AG04449 (cell line): ENCODE measurements at regions not wholly inside any gene's neighbourhood (a gene's known extent, or its start where the extent isn't known, plus 50 kb on each side); places are given as distances from the start of the nearest gene placed in this dataset.

Experiments
- CTCF ChIA-PET: fragments of 350-600 bp; formaldehyde crosslinking; extraction: SDS; loops from one replicate; lab custom pipeline; 2021; ENCODE audit warnings: antibody characterized with exemption; lab: Yijun Ruan, JAX
- POLR2A ChIA-PET: fragments of 400-600, 350-600 bp; formaldehyde crosslinking; extraction: SDS; loops from one replicate; lab custom pipeline; 2020; ENCODE audit warnings: antibody characterized with exemption, inconsistent platforms; lab: Yijun Ruan, JAX
- DNase-seq: peaks from one replicate; pipeline ENCODE4 v3.0.0-alpha.2; 2010; ENCODE audit warnings: low read depth, low spot score
- H3K4me3 ChIP-seq: 2 replicates; pipeline ENCODE4 v1.5.1; 2011; ENCODE audit warnings: low read depth, mild to moderate bottlenecking, control low read depth, low read length
- CTCF ChIP-seq: IDR thresholded peaks from one replicate; pipeline ENCODE4 v1.5.1; 2011; ENCODE audit warnings: mild to moderate bottlenecking, moderate library complexity, low read length, control low read depth, inconsistent platforms; ENCODE audit not compliant: insufficient read depth; ENCODE audit errors: missing control alignments

GRCh38 chr2:101622210-101623030, 75.1 kb upstream of the MAP4K4 start:
- TF ChIP-seq CTCF: no peak
- ChIA-PET POLR2A (no interaction called here), CTCF (no interaction called here)
- DNase-seq: no peak
- H3K4me3 ChIP-seq: no peak overlapping the region

GRCh38 chr2:101619191-101619591, 78.3 kb upstream of the MAP4K4 start:
- no peak overlapping the region for H3K4me3 ChIP-seq
- POLR2A ChIA-PET: no interaction called here
- CTCF ChIA-PET: interaction anchor here (1.1 kb wide), 1 partner anchor 277 kb away, joined by 3 read pairs; no protein-coding TSS in a partner anchor
- TF ChIP-seq CTCF: no peak
- no peak for DNase-seq

- no peak overlapping the region for H3K4me3 ChIP-seq
- CTCF ChIA-PET: interaction anchor here (1.6 to 1.7 kb wide), 2 partner anchors 9 to 276 kb away, joined by 3 to 4 read pairs; no protein-coding TSS in a partner anchor
- POLR2A ChIA-PET: no interaction called here
- TF ChIP-seq CTCF: no peak
- DNase-seq: no peak
Observed at GRCh38 chr2:101617796-101618195, 79.7 kb upstream of the MAP4K4 start.

- peak; percentile 42 for DNase-seq
- CTCF ChIA-PET: interaction anchor here (1.6 to 1.7 kb wide), 2 partner anchors 10 to 275 kb away, joined by 3 to 4 read pairs; no protein-coding TSS in a partner anchor
Observed at GRCh38 chr2:101617188-101617587, 80.3 kb upstream of the MAP4K4 start.

GRCh38 chr2:101614127-101614759, 83.3 kb upstream of the MAP4K4 start:
- ChIA-PET POLR2A (no interaction called here), CTCF (interaction anchor here (1.2 to 1.5 kb wide), 2 partner anchors 196 to 217 kb away, joined by 4 to 5 read pairs; no protein-coding TSS in a partner anchor)
- no peak overlapping the region for H3K4me3 ChIP-seq
- no peak for DNase-seq
- TF ChIP-seq CTCF: no peak

More at GRCh38 chr2:101617188-101617587, 80.3 kb upstream of the MAP4K4 start:
- POLR2A ChIA-PET: interaction anchor here (0.8 kb wide), 1 partner anchor 80 kb away, joined by 3 read pairs; the partner anchor contains the start of gene MAP4K4
- no peak overlapping the region for H3K4me3 ChIP-seq
- TF ChIP-seq CTCF: no peak
